Sigmoid colon (tissue), 6 donors: ENCODE measurements at regions not wholly inside any gene's neighbourhood (a gene's known extent, or its start where the extent isn't known, plus 50 kb on each side); places are given as distances from the start of the nearest gene placed in this dataset.

Experiments used
- DNase-seq: peaks from one replicate; pipeline ENCODE4 v3.0.0-alpha.2; 2019
- H3K27ac ChIP-seq, 4 donors: fragments of 200-600 bp; sonication (generic); one replicate each; pipeline ENCODE4 v1.5.1; 2016 to 2019; ENCODE audit warnings: mild to moderate bottlenecking in 1 of 4
- H3K27me3 ChIP-seq, 3 donors: fragments of 200-600 bp; sonication (generic); one replicate each; pipeline ENCODE4 v1.5.1; 2019; ENCODE audit warnings: mild to moderate bottlenecking in 1 of 3
- H3K36me3 ChIP-seq, 4 donors: fragments of 200-600 bp; sonication (generic); one replicate each; pipeline ENCODE4 v1.5.1; 2016 to 2019
- H3K4me1 ChIP-seq, 4 donors: fragments of 200-600 bp; sonication (generic); one replicate each; pipeline ENCODE4 v1.5.1; 2017 to 2019
- H3K4me3 ChIP-seq, 4 donors: fragments of 200-600 bp; sonication (generic); one replicate each; pipeline ENCODE4 v1.5.1; 2017 to 2019; ENCODE audit warnings: mild to moderate bottlenecking in 2 of 4, moderate library complexity in 1 of 4
- H3K9me3 ChIP-seq, 4 donors: fragments of 200-600 bp in 3 of 4; sonication (generic) in 3 of 4; one replicate each; pipeline versions ENCODE4 v1.5.1 to v1.6.1; 2013 to 2019
- CTCF ChIP-seq, 4 experiments: fragments of 450-650 bp in 3 of 4; fragments of 200-600 bp in 1 of 4; IDR thresholded peaks; one replicate each; pipeline ENCODE4 v1.5.1; 2016 to 2019; ENCODE audit warnings: antibody characterized with exemption in 4 of 4, mild to moderate bottlenecking in 3 of 4, moderate library complexity in 2 of 4
- EP300 ChIP-seq, 4 donors: sonication (generic); formaldehyde crosslinking; IDR thresholded peaks; one replicate each; pipeline ENCODE4 v1.6.1; 2017; ENCODE audit warnings: antibody characterized with exemption in 4 of 4
- POLR2A ChIP-seq, 2 donors: fragments of 450-650 bp; IDR thresholded peaks; one replicate each; pipeline ENCODE4 v1.6.1; 2016; ENCODE audit warnings: antibody characterized with exemption in 2 of 2, mild to moderate bottlenecking in 2 of 2, moderate library complexity in 2 of 2
- POLR2AphosphoS5 ChIP-seq, 4 donors: sonication (generic); formaldehyde crosslinking; IDR thresholded peaks; one replicate each; pipeline ENCODE4 v1.6.1; 2017; ENCODE audit warnings: antibody characterized with exemption in 4 of 4
- WGBS, 2 donors: extraction: QIAGEN DNeasy Blood & Tissue Kit; methylation state at CpG; one replicate each; pipeline ENCODE4 v1.1.7; 2013; 5-methylcytosine and 5-hydroxymethylcytosine counted together
- intact Hi-C: fragments of 100-400 bp; cut with DNase I; formaldehyde crosslinking; loops from one replicate; pipeline ENCODE4 v1.15.1; 2023
- donor health status: healthy with polysubstance abuse.
- donor health status: healthy.

- 73 to 86% methylated on average over 6 of the region's 6 CpGs for WGBS, 2 donors
- TF ChIP-seq POLR2A (IDR thresholded peaks at IDR 0.05) (no peak), CTCF (IDR thresholded peaks at IDR 0.05) (no peak), EP300 (IDR thresholded peaks at IDR 0.05) (no peak), POLR2AphosphoS5 (IDR thresholded peaks at IDR 0.05) (no peak)
- H3K4me3 ChIP-seq = no peak overlapping the region
- intact Hi-C loops = no loop called here
- H3K4me1 ChIP-seq = no peaks in the 10 kb centered on the region
- no peaks in the 10 kb centered on the region for H3K9me3 ChIP-seq
- no peak overlapping the region for H3K27ac ChIP-seq
- DNase-seq = no peak
- no peaks in the 10 kb centered on the region for H3K36me3 ChIP-seq
- no peaks in the 10 kb centered on the region for H3K27me3 ChIP-seq
These were observed 138.2 kb downstream of the RPS24 start for GRCh38 chr10:78171633-78172400.

- 87 to 92% methylated on average over 6 of the region's 6 CpGs for WGBS, 2 donors
- no peak overlapping the region for H3K27ac ChIP-seq
- no peak for DNase-seq
- H3K36me3 ChIP-seq = no peaks in the 10 kb centered on the region
- H3K9me3 ChIP-seq = no peaks in the 10 kb centered on the region
- H3K27me3 ChIP-seq = no peaks in the 10 kb centered on the region
- H3K4me3 ChIP-seq = no peak overlapping the region
- no peaks in the 10 kb centered on the region for H3K4me1 ChIP-seq
- no peak for TF ChIP-seq POLR2AphosphoS5 (IDR thresholded peaks at IDR 0.05)
- TF ChIP-seq EP300 (IDR thresholded peaks at IDR 0.05) = no peak
- no peak for TF ChIP-seq CTCF (IDR thresholded peaks at IDR 0.05)
- TF ChIP-seq POLR2A (IDR thresholded peaks at IDR 0.05) = no peak
- intact Hi-C loops = no loop called here
These were observed 139.8 kb downstream of the RPS24 start for GRCh38 chr10:78173360-78174015.

- H3K36me3 ChIP-seq = no peaks in the 10 kb centered on the region
- H3K27me3 ChIP-seq = no peaks in the 10 kb centered on the region
- no peaks in the 10 kb centered on the region for H3K9me3 ChIP-seq
- no peak for DNase-seq
- intact Hi-C loops = no loop called here
- no peak for TF ChIP-seq EP300 (IDR thresholded peaks at IDR 0.05)
- TF ChIP-seq POLR2AphosphoS5 (IDR thresholded peaks at IDR 0.05) = no peak
- TF ChIP-seq POLR2A (IDR thresholded peaks at IDR 0.05) = no peak
- no peak for TF ChIP-seq CTCF (IDR thresholded peaks at IDR 0.05)
- H3K27ac ChIP-seq = no peak overlapping the region
- WGBS, 2 donors = 68% methylated on average over 5 of the region's 5 CpGs
- no peaks in the 10 kb centered on the region for H3K4me1 ChIP-seq
- H3K4me3 ChIP-seq = no peak overlapping the region
These were observed 141.9 kb downstream of the RPS24 start for GRCh38 chr10:78175444-78176015.

- DNase-seq = no peak
- 76 to 88% methylated on average over 24 of the region's 24 CpGs for WGBS, 2 donors
- TF ChIP-seq POLR2AphosphoS5 (IDR thresholded peaks at IDR 0.05) (no peak), POLR2A (IDR thresholded peaks at IDR 0.05) (no peak), CTCF (IDR thresholded peaks at IDR 0.05) (no peak), EP300 (IDR thresholded peaks at IDR 0.05) (no peak)
- no peak overlapping the region for H3K4me3 ChIP-seq
- no peak overlapping the region for H3K27ac ChIP-seq
- no peaks in the 10 kb centered on the region for H3K4me1 ChIP-seq
- intact Hi-C loops = no loop called here
- H3K36me3 ChIP-seq = no peaks in the 10 kb centered on the region
- H3K9me3 ChIP-seq = no peaks in the 10 kb centered on the region
- H3K27me3 ChIP-seq = no peaks in the 10 kb centered on the region
These were observed 143.0 kb downstream of the RPS24 start for GRCh38 chr10:78176320-78177317.
